ENCODE measurements at regions not wholly inside any gene's neighbourhood (a gene's known extent, or its start where the extent isn't known, plus 50 kb on each side); places are given as distances from the start of the nearest gene placed in this dataset.

- H2BK5ac ChIP-seq (ENCODE audit: low read depth, low read length), result no peak overlapping the region
- CTCF ChIA-PET (ENCODE audit: partially characterized antibody), result interaction anchor here (1.3 kb wide), 1 partner anchor 50 kb away, joined by 3 read pairs; no protein-coding TSS in a partner anchor
- TF ChIP-seq CTCF (IDR thresholded peaks at IDR 0.05; ENCODE audit: control extremely low read depth in 1 of 3, insufficient read depth in 1 of 3, low read depth in 1 of 3, low read length in 3 of 3) (no peak), EGR1 (IDR thresholded peaks at IDR 0.05; ENCODE audit: borderline replicate concordance, low read depth, low read length) (no peak), SRF (IDR thresholded peaks at IDR 0.05; ENCODE audit: low read depth, low read length) (no peak), BRCA1 (IDR thresholded peaks at IDR 0.05; ENCODE audit: low read depth, low read length) (no peak), CBX8 (IDR thresholded peaks at IDR 0.05; ENCODE audit: borderline replicate concordance, low read depth, low read length) (no peak), CHD1 (IDR thresholded peaks at IDR 0.05; ENCODE audit: low read depth, low read length) (no peak), FOSL1 (IDR thresholded peaks at IDR 0.05; ENCODE audit: insufficient read depth, low read depth, low read length) (no peak), SUZ12 (IDR thresholded peaks at IDR 0.05; ENCODE audit: low read length) (no peak), TAF7 (optimal IDR thresholded peaks at IDR 0.05; ENCODE audit: borderline replicate concordance, low read depth, low read length) (no peak), SIRT6 (IDR thresholded peaks at IDR 0.05; ENCODE audit: low read length) (no peak), CHD2 (IDR thresholded peaks at IDR 0.05; ENCODE audit: low read length) (no peak), YY1 (IDR thresholded peaks at IDR 0.05; ENCODE audit: low read depth, low read length) (no peak)
Measured at GRCh38 chr9:714675-715074, 126.8 kb upstream of the DMRT1 start.

More at GRCh38 chr9:714675-715074, 126.8 kb upstream of the DMRT1 start:
- no peak overlapping the region for H3K4me3 ChIP-seq (ENCODE audit: extremely low read depth in 1 of 4, insufficient read depth in 2 of 4, low read depth in 3 of 4, low read length in 4 of 4)
- H4K5ac ChIP-seq (ENCODE audit: insufficient read length, low read depth, low read length), result no peak overlapping the region
- no peak overlapping the region for H3K9ac ChIP-seq (replicated peaks in 1 of 4; ENCODE audit: extremely low read depth in 1 of 4, low read depth in 3 of 4, low read length in 3 of 4)
- no peak overlapping the region for H3K18ac ChIP-seq (ENCODE audit: extremely low read depth, low read length)
- H3K14ac ChIP-seq (ENCODE audit: insufficient read length), result no peak overlapping the region
- FAIRE-seq (no peak), DNase-seq (ENCODE audit: low read depth in 1 of 2, low spot score in 2 of 2) (no peak)
- no peak overlapping the region for H3K4ac ChIP-seq (replicated peaks; ENCODE audit: insufficient read length, low read depth, low read length)
- no peak overlapping the region for H4K91ac ChIP-seq (replicated peaks; ENCODE audit: insufficient read length, low read length)
- H2AK5ac ChIP-seq (ENCODE audit: low read depth, low read length), result no peak overlapping the region
- no peak overlapping the region for H2AFZ ChIP-seq (ENCODE audit: low read length)
- no peaks in the 10 kb centered on the region for H3K27me3 ChIP-seq (replicated peaks in 1 of 4; ENCODE audit: control insufficient read depth in 3 of 4, extremely low read depth in 1 of 4, insufficient read depth in 3 of 4, low read length in 3 of 4)
- peaks cover 0 to 2% of the 10 kb centered on the region in 2 experiments for H4K20me1 ChIP-seq (replicated peaks in 1 of 2; ENCODE audit: control insufficient read depth in 1 of 2, insufficient read depth in 2 of 2, low read length in 2 of 2)
- no peak overlapping the region for H2BK12ac ChIP-seq (ENCODE audit: low read depth, low read length)
- POLR2A ChIA-PET (ENCODE audit: partially characterized antibody), result interaction anchor here (1.0 kb wide), 1 partner anchor 9 kb away, joined by 4 read pairs; no protein-coding TSS in a partner anchor
- H3K23ac ChIP-seq (ENCODE audit: insufficient read length), result no peak overlapping the region
- no peak overlapping the region for H4K8ac ChIP-seq (ENCODE audit: extremely low read depth, insufficient read depth, low read length)
- H2BK20ac ChIP-seq (ENCODE audit: low read length), result no peak overlapping the region
- H2BK120ac ChIP-seq (replicated peaks; ENCODE audit: low read depth, low read length), result no peak overlapping the region
- H3K79me2 ChIP-seq (ENCODE audit: control insufficient read depth in 1 of 2, insufficient read depth in 2 of 2, low read length in 2 of 2), result no peaks in the 10 kb centered on the region
- H3K9me3 ChIP-seq (ENCODE audit: insufficient read depth in 2 of 2, low read depth in 1 of 2, low read length in 1 of 2), result no peaks in the 10 kb centered on the region
- H3K56ac ChIP-seq (replicated peaks; ENCODE audit: insufficient read length, low read depth, low read length), result no peak overlapping the region
- H3K4me2 ChIP-seq (ENCODE audit: insufficient read depth in 1 of 2, low read depth in 2 of 2, low read length in 2 of 2), result no peak overlapping the region
- 85% methylated on average over 2 of the region's 2 CpGs; no CpG with 5 or more reads in 1 of the 2 experiments for WGBS, 2 experiments (ENCODE audit: extremely low coverage in 1 of 2, insufficient coverage in 1 of 2, insufficient read length in 1 of 2, insufficient replicate concordance in 2 of 2, low coverage in 1 of 2, low lambda C conversion rate in 2 of 2, missing lambda C conversion rate in 1 of 2)
- no peaks in the 10 kb centered on the region for H3K79me1 ChIP-seq (ENCODE audit: low read depth, low read length)
- no peaks in the 10 kb centered on the region for H3K4me1 ChIP-seq (replicated peaks in 1 of 4; ENCODE audit: control insufficient read depth in 3 of 4, insufficient read depth in 4 of 4, low read length in 3 of 4)
- no peaks in the 10 kb centered on the region for H3K23me2 ChIP-seq (ENCODE audit: low read depth, low read length)
- peaks cover 0 to 15% (median 8%) of the 10 kb centered on the region in 4 experiments; a peak in 5 of 8 replicates for H3K36me3 ChIP-seq (ENCODE audit: control insufficient read depth in 2 of 4, insufficient read depth in 4 of 4, low read length in 3 of 4)
- no peak overlapping the region for H3K27ac ChIP-seq (ENCODE audit: low read depth, low read length)
- H2BK15ac ChIP-seq (ENCODE audit: low read length), result no peak overlapping the region

All from H1 (cell line).